HAP-1 (cell line): ENCODE measurements at regions not wholly inside any gene's neighbourhood (a gene's known extent, or its start where the extent isn't known, plus 50 kb on each side); places are given as distances from the start of the nearest gene placed in this dataset.

Experiments
- DNase-seq, 2 experiments: peaks; one replicate each; pipeline ENCODE4 v3.0.0-alpha.2; 2016 to 2020; ENCODE audit warnings: low spot score in 2 of 2
- H3K27me3 ChIP-seq: fragments of 250-450 bp; sonication (Bioruptor Pico); 2 replicates; pipeline ENCODE4 v1.5.1; 2020; ENCODE audit warnings: low read depth, mild to moderate bottlenecking, moderate library complexity
- H3K36me3 ChIP-seq: fragments of 250-450 bp; sonication (Bioruptor Pico); replicated peaks from 2 replicates; pipeline ENCODE4 v1.5.1; 2020; ENCODE audit warnings: mild to moderate bottlenecking
- H3K4me1 ChIP-seq: fragments of 250-450 bp; sonication (Bioruptor Pico); 2 replicates; pipeline ENCODE4 v1.5.1; 2020; ENCODE audit warnings: mild to moderate bottlenecking
- H3K4me3 ChIP-seq: fragments of 250-450 bp; sonication (Bioruptor Pico); 2 replicates; pipeline ENCODE4 v1.5.1; 2020; ENCODE audit warnings: mild to moderate bottlenecking, moderate library complexity
- H3K9me3 ChIP-seq: fragments of 250-450 bp; sonication (Bioruptor Pico); 2 replicates; pipeline ENCODE4 v1.5.1; 2020; ENCODE audit warnings: mild to moderate bottlenecking, moderate library complexity
- in situ Hi-C: fragments of 300-500 bp; cut with MboI; formaldehyde crosslinking; loops from 3 replicates; pipeline ENCODE4 v1.14.3; 2020; ENCODE audit warnings: low sequenced_read_pairs, inconsistent platforms, mixed read lengths

- Histone ChIP-seq H3K27me3 (no peaks in the 10 kb centered on the region), H3K4me3 (no peak overlapping the region), H3K36me3 (no peaks in the 10 kb centered on the region), H3K9me3 (no peaks in the 10 kb centered on the region), H3K4me1 (peaks cover 3% of the 10 kb centered on the region; the same call in 1 of the 2 replicates)
- DNase-seq, result no peak
- in situ Hi-C loops, result no loop called here
Measured at GRCh38 chr2:47249931-47250330, 73.6 kb upstream of the CALM2 start.

DNA sequence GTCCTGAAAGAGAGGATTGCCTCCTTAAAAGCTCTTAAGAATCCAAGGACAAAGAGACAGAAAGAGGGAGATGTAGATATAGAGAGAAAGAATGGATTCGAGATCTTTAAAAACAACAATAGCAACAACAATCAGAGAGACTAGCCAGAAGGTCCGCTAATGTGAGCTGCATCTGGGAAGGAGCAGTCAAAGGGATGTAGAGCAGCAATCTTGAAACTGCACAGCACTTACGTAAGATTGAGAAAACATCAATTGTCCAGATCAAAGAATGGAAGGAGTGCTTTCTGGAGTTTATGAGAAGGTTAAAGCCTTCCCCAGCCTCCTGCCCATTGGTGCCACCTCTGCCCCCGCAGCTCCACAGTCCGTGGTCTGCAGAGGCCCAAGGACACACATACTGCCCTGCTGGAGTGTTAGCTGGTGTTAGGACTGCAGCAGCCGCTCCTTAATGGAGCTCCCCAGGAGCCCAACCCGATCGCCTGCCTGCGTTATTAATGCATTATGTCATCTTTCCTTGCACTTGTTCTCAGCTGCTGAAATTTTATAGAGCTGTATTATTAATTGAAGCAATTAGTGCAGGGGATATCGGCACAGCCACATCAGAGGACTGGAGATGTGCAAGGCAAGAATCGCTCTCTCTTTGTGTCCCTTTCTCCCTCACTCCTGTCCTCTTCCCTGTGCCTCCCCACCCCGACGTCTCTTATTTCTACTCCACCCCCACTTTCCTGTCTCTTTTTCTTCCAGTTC lies 73.0 kb upstream of the CALM2 start:
- no peak for DNase-seq
- H3K9me3 ChIP-seq, result no peaks in the 10 kb centered on the region
- no peaks in the 10 kb centered on the region for H3K36me3 ChIP-seq
- H3K4me1 ChIP-seq, result peaks cover 3% of the 10 kb centered on the region; the same call in 1 of the 2 replicates
- H3K27me3 ChIP-seq, result no peaks in the 10 kb centered on the region
- no peak overlapping the region for H3K4me3 ChIP-seq
- in situ Hi-C loops, result no loop called here

DNA sequence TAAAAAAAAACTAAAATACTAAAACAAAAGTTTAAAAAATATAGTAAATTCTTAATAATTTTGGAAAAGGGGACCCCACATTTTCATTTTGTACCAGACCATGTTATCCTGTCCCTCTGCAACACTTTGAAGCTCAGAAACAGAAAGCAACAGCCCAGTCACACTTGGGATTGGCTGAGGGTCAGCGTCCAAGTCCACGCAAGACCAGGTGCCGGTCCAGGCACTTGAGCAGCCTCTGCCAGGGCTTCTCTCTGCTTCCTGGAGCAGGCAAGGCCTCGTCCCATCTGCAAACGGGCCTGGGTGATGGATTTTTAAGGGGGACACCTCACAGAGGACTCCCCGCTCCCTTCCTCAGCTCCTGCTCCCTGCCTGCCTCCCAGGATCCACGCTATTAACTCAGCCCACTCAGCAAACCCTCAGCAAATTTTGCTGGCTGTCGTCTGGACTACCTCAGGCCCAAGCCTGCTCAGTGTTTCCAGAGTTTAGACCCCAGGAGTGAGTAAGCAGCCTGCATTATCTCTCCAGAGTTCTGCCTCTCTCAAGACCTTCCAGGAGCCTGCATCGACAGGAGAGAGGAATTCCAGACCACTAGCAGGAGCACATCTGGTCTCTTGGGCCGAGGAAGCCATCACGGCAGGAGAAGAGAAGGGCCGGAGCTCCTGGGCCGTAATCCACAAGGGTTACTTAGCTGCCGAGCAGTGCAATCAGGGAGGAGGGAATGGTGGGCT lies 67.4 kb upstream of the CALM2 start:
- Histone ChIP-seq H3K4me1 (no peaks in the 10 kb centered on the region; the same call in 1 of the 2 replicates), H3K36me3 (no peaks in the 10 kb centered on the region), H3K4me3 (no peak overlapping the region), H3K27me3 (no peaks in the 10 kb centered on the region), H3K9me3 (no peaks in the 10 kb centered on the region)
- DNase-seq, result no peak
- in situ Hi-C loops, result no loop called here

GRCh38 chr2:47241715-47242114 lies 65.4 kb upstream of the CALM2 start:
- Histone ChIP-seq H3K27me3 (no peaks in the 10 kb centered on the region), H3K9me3 (no peaks in the 10 kb centered on the region), H3K4me3 (no peak overlapping the region), H3K4me1 (peaks cover 6% of the 10 kb centered on the region), H3K36me3 (no peaks in the 10 kb centered on the region)
- no peak for DNase-seq
- in situ Hi-C loops, result no loop called here

DNA sequence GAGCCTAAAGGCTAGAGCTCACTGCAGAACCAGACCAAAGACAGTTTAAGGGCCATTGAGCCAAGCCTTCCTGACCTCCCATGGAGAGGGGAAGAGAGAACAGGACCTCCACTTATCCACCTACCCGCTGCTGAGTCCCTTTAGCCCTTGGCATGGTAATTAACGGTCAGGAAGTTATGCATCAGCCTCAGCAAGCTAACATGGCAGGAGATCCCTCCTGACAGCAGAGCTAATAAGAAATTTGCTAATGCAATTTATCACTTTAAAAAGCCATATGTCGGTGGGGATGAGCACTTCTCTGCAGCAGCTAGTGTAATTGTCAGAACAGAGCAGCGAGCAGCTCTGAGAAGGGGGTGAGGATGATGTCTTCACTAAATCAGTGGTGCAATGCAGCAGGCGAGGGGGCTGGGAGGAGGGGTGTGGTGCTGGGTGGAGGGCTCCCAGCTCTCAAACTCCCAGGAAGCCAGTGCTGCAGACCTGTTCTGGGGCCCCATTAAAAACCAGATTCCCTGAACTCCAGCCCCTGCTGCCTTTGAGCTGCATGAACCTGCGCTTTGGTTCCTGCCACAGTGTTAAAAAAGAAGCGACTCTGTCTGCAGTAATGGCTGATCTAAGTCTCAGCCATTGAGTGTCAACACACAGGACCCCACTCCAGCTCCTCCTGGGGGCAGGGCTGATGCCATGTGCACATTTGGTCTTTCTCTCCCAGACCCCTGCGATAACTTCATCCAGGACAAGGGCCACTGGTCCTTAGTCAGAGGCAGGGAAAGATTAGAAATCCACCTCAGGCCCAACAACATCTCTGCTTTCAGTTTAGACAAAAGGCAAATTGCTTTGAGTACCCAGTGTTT lies 63.0 kb upstream of the CALM2 start:
- Histone ChIP-seq H3K27me3 (no peaks in the 10 kb centered on the region), H3K9me3 (no peaks in the 10 kb centered on the region), H3K4me1 (peaks cover 6% of the 10 kb centered on the region), H3K4me3 (no peak overlapping the region), H3K36me3 (no peaks in the 10 kb centered on the region)
- no peak for DNase-seq
- in situ Hi-C loops, result no loop called here

GRCh38 chr2:47238638-47239037 lies 62.3 kb upstream of the CALM2 start:
- in situ Hi-C loops, result no loop called here
- H3K9me3 ChIP-seq, result no peaks in the 10 kb centered on the region

GRCh38 chr2:47237375-47238334 lies 61.3 kb upstream of the CALM2 start:
- in situ Hi-C loops, result no loop called here
- Histone ChIP-seq H3K4me1 (peaks cover 8% of the 10 kb centered on the region), H3K9me3 (no peaks in the 10 kb centered on the region), H3K36me3 (no peaks in the 10 kb centered on the region), H3K4me3 (no peak overlapping the region), H3K27me3 (no peaks in the 10 kb centered on the region)
- DNase-seq, result peak; percentile 20 to 56

More at GRCh38 chr2:47238638-47239037, 62.3 kb upstream of the CALM2 start:
- Histone ChIP-seq H3K27me3 (no peaks in the 10 kb centered on the region), H3K4me3 (no peak overlapping the region), H3K36me3 (no peaks in the 10 kb centered on the region), H3K4me1 (peaks cover 6% of the 10 kb centered on the region)
- no peak for DNase-seq

- in situ Hi-C loops, result no loop called here
- Histone ChIP-seq H3K36me3 (no peaks in the 10 kb centered on the region), H3K4me1 (peaks cover 8% of the 10 kb centered on the region), H3K9me3 (no peaks in the 10 kb centered on the region), H3K4me3 (no peak overlapping the region), H3K27me3 (no peaks in the 10 kb centered on the region)
- DNase-seq, result no peak
Measured at GRCh38 chr2:47236503-47237215, 60.3 kb upstream of the CALM2 start.

- Histone ChIP-seq H3K4me3 (no peak overlapping the region), H3K36me3 (no peaks in the 10 kb centered on the region), H3K27me3 (no peaks in the 10 kb centered on the region), H3K9me3 (no peaks in the 10 kb centered on the region), H3K4me1 (peaks cover 8% of the 10 kb centered on the region)
- in situ Hi-C loops, result no loop called here
- no peak for DNase-seq
Measured at GRCh38 chr2:47235132-47235531, 58.8 kb upstream of the CALM2 start.

GRCh38 chr2:47234456-47234855 lies 58.1 kb upstream of the CALM2 start:
- H3K36me3 ChIP-seq, result no peaks in the 10 kb centered on the region
- no peaks in the 10 kb centered on the region for H3K27me3 ChIP-seq
- peaks cover 8% of the 10 kb centered on the region for H3K4me1 ChIP-seq
- H3K4me3 ChIP-seq, result no peak overlapping the region
- in situ Hi-C loops, result no loop called here
- no peak for DNase-seq
- H3K9me3 ChIP-seq, result no peaks in the 10 kb centered on the region

DNA sequence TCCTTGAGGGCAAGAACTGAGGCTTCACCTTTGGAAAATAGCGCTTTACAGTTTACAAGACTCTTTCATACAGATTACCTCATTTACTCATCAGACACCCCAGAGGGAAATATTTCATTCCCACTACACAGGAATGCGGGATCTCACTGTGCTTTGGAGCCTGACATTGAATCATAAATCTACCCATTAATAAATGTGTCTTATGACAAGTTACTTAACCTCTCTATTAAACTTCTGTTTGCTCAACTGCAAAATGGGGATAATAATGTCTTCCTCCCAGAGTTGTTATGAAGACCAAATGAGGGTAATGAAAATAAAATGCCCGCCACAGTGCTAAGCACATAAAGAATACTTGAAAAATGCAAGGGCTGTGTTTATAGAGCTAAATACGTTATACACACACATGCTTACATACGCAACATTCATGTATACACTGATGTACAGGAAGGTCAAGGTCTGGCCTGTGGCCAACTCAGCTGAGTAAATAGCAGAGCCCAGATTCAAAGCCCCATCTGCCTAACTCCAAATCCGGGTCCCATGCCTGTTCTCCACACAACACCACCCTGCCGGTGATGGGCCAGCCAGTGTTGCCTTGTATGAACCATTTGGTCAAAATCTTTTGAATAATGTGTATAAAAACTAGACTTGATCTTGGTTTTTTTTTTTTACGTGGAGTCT lies 56.6 kb upstream of the CALM2 start:
- in situ Hi-C loops, result no loop called here
- Histone ChIP-seq H3K27me3 (no peaks in the 10 kb centered on the region), H3K36me3 (no peaks in the 10 kb centered on the region), H3K9me3 (no peaks in the 10 kb centered on the region), H3K4me1 (peaks cover 5% of the 10 kb centered on the region), H3K4me3 (no peak overlapping the region)
- DNase-seq, result no peak

DNA sequence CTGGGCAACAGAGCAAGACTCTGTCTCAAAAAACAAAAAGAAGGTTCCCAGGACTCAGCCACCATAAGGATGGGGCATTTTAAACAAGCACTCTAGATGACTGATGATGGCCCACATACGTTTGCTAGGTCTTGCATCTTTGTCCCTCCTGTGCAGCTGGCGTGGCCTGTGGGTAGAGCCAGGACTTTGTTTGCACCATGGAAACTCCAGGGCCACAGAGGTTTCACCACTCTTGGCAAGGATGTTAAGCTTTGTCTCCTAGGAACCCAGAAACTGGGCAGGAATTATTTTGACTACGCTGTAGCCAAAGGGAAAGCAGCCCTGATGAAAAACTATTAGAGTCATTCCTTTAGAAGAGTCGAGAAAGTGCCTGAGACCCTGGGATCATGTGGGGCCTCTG lies 54.1 kb upstream of the CALM2 start:
- no peaks in the 10 kb centered on the region for H3K27me3 ChIP-seq
- no peaks in the 10 kb centered on the region for H3K9me3 ChIP-seq
- in situ Hi-C loops, result no loop called here
- H3K36me3 ChIP-seq, result no peaks in the 10 kb centered on the region
- peaks cover 2% of the 10 kb centered on the region; the same call in 1 of the 2 replicates for H3K4me1 ChIP-seq
- H3K4me3 ChIP-seq, result no peak overlapping the region
- DNase-seq, result no peak
